Globus pallidus (tissue), 1 donor: ENCODE measurements at regions not wholly inside any gene's neighbourhood (a gene's known extent, or its start where the extent isn't known, plus 50 kb on each side); places are given as distances from the start of the nearest gene placed in this dataset.
A peak's percentile ranks its signal among the peaks of the same experiment; 100 is the strongest.
"Not testable (repeated sequence)": the region's sequence is repeated elsewhere in the genome, so short reads cannot be mapped to it uniquely, and the experiment has no call there.

ENCODE experiments used
- DNase-seq: peaks from one replicate; pipeline ENCODE4 v3.0.0-alpha.2; 2015; ENCODE audit warnings: low spot score

DNA sequence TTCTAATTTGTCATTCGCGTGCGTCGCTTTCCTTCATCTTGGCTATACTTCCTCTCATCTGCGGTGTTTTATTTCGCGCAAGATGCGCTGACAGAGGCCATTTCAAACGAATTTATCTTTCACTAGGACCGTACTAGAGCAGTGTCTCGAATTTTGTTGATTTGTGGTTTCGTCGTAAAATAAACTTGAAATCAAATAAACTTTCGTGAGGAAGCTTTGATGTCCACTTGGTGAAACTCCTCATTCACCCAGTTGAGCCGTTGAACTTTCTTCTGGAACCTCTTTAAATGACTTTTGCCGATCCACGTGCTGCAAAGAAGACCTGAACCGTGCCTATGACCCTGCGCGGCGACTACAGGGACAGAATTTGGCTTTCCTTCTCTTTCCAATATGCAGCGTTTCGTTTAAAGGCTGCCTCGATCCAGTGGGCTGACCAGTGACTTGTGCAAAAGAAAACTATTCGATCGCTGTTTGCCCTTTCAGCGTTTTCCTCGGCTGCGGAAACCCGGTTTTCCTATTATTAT lies 163.9 kb upstream of the PPP1R3A start:
- DNase-seq = no peak

DNA sequence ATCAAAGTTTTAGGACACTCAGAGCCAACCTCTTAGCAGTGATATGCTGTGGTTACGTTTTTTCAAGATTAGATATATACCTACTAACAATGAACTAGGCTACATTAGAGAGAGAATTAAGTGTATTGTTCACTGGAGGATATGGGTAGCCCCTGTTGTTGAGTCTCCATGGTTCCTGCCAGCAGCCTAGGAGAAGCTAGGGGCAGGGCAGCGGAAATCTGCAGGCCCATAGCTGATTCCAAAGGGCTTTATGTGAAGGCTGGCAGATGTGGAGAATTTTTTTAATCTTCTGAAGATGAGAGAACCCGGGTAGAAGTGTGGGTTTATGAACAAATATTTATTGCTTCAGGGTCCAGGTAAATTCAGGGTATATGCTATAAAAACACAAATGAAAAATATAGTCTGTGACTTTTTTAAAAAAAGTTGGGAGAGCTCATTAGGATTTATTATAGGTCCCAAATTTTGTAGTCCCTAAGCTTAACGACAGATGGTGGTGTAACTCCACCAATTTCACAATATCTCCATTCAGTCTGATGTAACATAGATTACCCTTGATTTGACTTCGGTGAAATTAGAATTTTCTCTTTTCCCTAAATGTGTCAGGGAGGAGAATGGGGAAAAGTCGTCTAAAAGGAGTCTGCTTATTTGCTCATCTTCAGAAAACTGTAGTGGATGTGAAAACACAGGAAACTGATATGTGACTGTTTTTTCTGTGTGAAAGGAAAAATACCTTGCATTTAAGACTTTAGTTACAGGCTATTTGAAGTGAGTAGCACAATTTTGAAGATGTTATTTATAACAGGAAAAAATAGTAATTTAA lies 163.0 kb upstream of the PPP1R3A start:
- peak; percentile 55 for DNase-seq

DNA sequence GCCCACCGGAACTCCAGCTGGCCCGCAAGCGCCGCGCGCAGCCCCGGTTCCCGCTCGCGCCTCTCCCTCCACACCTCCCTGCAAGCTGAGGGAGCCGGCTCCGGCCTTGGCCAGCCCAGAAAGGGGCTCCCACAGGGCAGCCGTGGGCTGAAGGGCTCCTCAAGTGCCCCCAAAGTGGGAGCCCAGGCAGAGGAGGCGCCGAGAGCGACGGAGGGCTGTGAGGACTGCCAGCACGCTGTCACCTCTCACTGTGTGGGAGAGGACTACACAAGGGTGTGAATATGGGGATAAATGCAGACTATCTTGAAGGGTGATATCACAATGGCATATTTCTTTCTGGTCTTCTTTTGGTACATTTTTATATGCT lies 158.3 kb upstream of the PPP1R3A start:
- DNase-seq = not testable (repeated sequence)

DNA sequence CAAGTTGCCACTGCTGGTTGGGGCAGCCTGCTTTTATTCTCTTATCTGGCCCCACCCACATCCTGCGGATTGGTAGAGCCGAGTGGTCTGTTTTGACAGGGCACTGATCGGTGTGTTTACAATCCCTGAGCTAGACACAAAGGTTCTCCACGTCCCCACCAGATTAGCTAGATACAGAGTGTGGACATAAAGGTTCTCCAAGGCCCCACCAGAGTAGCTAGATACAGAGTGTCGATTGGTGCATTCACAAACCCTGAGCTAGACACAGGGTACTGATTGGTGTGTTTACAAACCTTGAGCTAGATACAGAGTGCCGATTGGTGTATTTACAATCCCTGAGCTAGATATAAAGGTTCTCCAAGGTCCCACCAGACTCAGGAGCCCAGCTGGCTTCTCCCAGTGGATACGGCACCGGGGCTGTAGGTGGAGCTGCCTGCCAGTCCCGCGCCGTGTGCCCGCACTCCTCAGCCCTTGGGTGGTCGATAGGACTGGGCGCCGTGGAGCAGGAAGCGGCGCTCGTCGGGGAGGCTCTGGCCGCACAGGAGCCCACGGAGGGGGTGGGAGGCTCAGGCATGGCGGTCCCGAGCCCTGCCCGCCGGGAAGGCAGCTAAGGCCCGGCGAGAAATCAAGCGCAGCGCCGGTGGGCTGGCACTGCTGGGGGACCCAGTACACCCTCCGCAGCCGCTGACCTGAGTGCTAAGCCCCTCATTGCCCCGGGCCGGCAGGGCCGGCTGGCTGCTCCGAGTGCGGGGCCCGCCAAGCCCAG lies 157.8 kb upstream of the PPP1R3A start:
- DNase-seq = not testable (repeated sequence)

DNA sequence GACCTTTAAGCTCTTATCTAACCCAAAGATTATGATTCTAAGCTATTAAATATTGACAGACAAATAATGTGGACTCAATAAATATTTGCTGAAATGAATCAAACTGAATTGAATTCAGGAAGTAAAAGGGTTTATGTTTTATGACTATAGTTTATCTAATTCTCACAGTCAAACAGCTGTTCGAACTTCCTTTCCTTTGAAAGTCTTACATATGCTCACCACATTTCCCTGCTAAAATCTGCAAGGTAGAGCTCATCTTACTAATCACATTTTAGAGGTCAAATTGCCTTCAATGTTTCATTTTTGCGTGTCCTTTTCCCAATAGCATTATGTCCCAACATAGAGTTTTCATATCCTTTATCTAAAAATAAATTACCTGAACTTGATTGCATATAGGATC lies 154.9 kb upstream of the PPP1R3A start:
- no peak for DNase-seq

DNA sequence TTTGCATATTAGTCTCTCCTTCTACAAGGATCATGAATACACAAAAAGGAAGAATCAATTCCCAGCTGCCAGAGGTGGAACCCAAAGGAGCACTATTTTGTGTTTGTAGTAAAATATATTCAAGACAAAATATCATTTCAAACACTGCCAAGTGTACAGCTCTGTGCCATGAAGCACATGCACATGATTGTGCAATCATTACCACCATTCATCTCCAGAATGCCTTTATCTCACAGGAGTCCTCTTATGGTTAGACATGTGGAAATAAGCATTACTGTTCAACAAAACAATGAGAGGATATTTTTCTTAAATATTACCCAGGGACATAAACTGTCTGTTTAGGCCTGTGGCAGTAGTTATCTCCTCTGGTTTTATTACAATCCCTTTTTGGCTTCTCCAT lies 151.4 kb upstream of the PPP1R3A start:
- no peak for DNase-seq

DNA sequence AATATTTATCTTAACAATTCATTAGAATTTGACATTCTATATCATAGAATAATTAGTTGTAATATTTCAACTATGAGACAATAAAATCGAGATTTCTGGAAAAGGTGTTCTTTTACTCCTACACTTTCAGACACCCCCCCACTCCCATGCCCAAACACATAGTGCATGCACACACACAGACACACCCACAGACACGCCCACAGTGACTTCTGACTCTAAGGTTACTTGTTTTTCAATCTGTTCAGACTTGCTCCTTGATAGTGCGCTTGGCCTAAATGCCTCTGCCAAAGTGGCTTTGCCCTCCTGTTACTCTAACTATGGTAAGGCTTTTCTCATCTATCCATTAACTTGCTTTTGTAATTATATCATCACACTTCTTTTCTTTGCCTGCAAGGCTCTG lies 144.0 kb upstream of the PPP1R3A start:
- DNase-seq = no peak

DNA sequence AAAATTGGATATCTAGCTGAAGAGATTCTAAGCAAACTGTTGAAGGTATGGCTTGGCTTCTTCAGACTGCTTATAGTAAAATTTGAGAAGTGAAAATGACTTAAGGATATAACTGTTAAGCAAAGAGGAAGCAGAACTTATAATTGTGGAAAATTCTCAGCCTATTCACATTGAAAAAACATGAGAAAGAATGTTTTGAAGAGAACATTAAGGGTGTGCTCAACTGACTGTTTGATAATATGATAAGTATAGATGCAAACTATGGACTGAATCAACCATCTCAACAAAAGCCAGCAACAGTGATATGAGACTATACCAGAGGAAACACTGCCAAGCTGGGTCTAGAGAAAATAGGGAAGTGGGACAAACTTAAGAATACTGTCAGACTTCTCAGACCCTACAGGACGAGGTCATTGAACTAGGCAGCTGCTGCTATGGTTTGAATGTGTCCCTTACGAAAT lies 133.1 kb upstream of the PPP1R3A start:
- DNase-seq = peak; percentile 43

DNA sequence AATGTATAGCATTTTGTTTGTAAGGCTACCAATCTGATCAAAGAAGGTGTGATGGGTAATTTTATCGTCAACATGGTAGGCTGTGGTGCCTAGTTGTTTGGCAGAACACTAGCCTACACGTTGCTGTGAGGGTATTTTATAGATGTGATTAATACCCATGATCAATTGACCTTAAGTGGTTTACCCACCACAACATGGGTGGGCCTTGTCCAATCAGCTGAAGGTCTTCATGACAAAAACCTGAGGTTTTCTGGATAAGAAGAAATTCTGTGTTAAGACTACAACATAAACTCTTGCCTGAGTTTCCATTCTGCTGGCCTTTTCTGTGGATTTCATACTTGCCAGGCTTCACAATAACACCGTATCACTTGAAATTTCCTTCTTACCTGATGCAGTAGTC lies 131.8 kb upstream of the PPP1R3A start:
- no peak for DNase-seq

DNA sequence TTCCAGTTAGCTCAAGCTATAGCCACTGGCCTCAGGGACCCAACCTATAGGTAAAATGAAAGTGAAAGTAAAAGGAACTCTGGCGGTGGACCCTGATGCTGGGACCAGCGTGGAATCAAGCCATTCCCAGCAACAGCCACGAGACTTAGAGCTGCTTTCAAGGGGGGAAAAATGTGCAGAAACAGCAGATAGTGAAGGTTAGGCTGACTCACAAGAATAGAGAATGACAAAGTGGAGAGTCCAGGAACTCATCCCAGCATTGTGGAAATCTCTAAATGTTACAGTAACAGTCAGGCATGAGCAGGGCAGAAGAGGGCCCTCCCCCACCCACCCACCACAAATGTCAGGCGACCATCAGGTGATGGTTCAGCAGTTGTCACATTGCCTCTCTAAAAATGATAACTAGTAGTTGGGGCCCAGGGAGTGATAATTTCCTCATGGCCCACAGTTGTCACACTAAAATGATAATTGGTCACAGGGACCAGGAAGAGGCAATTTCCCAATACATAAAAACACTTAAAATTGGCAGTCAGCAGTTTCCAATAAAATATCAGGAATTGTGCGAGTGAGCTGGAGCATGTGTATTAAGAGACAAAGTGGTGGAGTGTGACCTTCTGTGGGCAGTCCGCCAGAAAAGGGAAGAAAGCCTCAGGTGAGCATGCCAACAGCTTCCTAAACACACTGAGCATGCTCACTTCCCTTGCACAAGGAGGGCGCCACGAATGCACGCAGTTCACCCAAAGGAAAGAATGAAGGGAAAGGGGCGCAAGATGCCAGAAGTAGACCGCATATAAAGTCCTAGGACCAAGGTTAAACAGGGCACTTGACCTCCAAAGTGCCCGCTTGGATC lies 129.8 kb upstream of the PPP1R3A start:
- DNase-seq = no peak

DNA sequence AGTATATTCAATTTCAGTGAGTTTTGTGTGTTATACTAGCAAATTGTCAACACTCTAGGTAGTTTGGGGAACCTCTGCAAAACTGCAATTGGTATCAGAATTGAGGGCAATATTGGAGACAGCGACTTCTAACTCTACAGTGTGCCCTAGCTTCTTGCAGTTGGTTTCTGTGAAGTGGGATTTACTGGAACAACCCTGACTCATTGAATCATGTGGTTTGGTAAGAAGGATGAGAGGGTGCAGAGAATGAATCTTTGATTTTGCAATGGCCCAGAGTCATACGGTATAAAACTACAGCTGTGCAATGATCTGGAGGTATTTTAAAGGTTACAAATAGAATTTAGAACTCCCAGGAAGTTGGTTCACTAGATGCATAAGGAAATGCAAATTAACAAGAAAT lies 129.1 kb upstream of the PPP1R3A start:
- no peak for DNase-seq

DNA sequence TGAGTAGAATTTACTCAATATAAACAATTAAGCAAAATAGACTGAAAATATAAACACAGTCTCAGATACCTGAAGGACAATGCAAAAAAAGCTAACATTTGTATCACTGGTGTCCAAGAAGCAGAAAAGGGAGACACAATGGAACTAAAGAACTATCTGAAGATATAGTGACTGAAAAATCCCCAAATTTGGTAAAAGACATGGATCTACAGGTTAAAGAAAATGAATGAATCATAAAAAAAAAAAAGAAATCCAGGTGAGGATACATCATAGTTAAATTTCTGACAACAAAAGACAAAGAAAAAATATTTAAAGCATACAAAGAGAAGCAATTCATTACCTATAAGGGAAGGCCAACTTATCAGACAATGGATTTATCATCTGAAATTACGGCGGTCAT lies 114.7 kb upstream of the PPP1R3A start:
- no peak for DNase-seq

DNA sequence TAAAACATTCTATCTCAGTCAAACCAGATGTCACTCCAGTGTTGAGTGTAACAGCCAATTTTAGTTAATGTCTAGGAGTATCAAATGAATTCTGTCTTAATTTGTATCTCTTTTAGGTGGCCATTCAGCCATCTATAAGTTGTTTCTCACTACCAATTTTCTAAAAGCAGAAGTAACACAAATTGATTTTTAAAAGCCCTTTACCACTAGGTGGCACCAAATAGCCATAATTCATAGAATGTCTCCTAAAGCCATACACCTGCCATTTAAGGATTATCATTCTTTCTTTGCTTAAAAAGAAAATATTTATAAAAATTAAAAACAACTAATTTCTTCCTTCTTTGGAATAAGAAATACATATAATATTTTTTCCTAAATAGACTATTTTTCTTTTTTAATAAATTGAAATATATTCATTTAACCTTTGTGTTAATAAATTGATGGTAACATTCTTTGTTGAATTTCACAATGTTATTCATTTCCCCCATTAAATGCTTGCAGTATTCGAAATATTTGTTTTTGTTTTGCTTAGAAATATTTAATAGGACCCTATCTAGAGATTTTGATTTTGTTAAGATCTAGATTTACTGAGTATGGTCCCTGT lies 107.8 kb upstream of the PPP1R3A start:
- DNase-seq = peak; percentile 57

DNA sequence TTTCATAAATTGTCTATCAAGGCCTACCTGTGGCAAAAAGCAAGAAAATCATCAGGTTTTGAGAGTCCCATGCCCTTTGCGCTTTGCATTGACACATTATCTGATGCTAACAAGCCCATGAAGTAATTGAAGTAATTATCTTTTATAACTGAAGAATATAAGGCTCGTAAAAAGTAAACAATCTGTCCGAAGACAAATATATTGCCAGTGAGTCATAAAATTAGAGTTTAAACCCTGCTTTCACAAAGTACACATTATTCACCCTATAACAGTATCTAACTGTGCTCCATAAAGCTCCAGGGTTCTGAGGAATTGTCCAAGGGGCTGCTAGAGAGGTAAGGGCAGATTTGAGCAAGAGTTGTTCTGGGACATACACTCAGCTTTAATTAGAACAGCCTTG lies 102.3 kb upstream of the PPP1R3A start:
- DNase-seq = no peak

DNA sequence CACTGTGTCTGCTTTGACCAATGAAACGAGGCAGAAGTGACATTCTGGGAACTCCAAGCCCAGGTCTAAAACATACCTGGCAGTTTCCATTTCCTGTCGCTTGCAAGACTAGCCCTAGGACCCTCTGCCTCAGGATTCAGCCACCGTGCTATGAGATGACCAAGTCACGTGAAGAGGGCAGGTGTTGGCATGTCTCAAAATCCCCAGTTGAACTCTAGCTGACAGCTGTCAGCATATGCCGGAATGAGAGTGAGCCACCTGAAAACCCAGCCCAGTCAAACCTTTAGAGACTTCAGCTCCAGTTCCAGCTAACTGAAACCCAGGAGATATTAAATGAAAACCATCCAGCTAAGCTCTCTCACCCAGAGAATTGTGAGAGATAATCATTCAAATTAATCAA lies 89.9 kb upstream of the PPP1R3A start:
- DNase-seq = no peak

DNA sequence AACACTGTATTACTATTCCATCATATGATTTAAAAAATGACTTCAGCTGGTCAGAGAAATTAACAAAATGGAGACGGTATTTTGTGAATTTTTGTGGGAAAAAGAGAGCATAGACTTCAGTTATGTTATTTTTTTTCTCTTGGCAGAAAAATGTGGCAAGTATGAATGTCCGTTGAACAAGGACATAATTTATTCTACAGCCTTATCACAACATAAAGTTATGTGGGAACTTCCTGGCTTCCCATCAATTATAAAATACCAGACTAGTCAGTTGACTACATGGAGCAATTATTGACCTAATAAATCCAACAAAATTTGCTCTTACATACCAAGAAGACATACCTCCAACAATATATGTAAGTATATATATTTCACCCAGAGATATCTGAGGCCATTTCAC lies 88.6 kb upstream of the PPP1R3A start:
- DNase-seq = no peak

DNA sequence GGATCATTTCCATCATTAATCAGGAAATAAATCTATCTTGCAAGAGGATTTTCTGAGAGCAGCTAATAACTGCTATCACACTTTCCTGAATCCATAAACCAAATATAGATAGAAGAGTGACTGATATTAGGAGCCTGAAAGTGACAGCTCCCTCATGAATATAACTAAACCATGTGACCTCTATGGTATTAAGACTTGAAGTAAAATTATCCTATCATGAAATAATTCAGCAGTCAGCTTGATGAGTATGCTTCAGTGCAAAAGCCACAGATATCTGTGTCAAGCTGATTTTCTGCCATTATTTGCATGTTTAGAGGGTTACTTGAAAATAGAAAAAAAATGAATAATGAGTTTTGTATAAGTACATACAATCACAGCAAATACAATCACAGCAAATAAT lies 80.1 kb upstream of the PPP1R3A start:
- DNase-seq = no peak

DNA sequence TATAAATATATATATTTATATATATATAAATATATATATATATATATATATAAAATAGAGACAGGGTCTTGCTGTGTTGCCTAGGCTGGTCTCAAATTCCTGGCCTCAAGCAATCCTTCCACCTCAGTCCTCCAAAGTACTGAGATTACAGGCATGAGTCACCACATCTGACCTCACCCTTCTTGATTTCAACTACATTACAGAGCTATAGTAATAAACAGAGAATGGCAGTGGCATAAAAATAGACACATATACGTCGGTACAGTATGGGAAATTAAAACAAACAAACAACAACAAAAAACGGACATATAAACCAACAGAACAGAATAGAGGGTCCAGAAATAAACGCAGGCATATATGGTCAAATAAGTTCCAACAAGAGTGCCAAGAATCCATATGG lies 77.6 kb upstream of the PPP1R3A start:
- DNase-seq = no peak

DNA sequence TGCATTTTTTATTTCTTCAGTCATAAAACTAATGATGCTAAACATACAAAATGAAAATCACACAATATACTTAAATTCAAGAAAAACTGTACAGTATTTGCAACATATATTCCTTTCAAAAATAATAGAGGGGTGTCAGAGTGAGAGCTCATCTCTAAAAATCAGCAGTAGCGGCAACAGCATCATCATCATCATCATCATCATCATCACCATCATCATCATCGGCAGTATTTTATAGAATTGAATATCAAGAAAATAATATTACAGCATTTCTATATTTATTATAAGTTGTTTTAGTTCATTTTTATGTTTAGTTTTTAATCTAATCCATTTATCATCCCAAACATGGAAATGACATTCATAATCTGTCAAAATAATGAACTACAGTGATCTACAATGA lies 67.4 kb upstream of the PPP1R3A start:
- DNase-seq = no peak

DNA sequence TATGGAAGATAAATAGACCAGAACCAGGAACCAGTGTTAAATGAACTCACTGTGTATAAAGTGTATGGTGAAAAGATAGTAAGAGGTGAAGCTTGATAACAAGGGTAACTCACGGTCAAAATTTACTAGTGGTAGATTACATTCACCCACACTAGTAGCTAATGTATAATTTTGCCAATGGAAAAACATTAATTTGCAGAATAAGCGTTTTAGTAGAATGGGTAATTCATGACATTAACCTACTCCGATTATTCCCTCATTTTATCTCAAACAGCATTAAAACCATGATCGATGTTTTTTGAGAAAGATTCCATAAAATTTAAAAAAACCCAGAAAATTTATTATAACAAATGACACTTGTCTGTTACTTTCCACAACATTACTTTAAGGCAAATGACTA lies 57.7 kb upstream of the PPP1R3A start:
- DNase-seq = no peak

DNA sequence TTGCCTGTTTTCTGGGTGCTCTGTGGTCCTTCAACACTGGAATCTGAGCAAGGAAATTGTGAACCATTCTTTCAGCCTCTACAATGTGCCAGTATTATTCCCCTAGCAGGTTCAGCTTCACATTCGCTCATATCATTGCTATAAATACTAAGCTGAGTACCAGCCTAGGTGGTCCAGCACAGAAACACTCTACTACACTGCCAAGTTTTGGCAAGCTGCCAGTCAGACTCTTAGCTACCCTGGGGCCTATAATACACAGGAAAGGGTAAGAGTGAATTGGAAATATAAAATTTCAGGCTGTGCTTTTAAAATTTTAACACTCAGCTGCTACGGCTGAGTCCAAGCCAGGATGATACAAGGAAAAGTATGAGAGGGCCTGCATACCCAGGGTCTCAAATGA lies 49.9 kb upstream of the PPP1R3A start:
- DNase-seq = no peak
